ENCODE measurements at regions not wholly inside any gene's neighbourhood (a gene's known extent, or its start where the extent isn't known, plus 50 kb on each side); places are given as distances from the start of the nearest gene placed in this dataset.

DNA sequence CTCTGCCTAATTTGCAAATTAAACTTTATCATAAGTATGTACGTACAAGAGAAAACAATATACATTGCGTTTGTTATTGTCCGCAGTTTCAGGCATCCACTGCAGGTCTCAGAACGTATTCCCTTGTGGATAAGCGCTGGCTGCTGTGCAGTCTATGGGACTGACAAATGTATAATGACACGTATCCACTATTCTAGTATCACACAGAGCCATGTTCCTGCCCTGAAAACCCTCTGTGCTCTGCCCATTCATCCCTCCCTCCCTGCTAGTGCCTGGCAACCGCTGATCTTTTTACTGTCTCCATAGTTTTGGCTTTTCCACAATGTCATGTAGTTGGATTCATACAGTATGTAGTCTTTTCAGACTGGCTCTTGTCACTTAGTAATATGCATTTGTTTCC lies 179.4 kb downstream of the MAF start:
- Histone ChIP-seq H2AFZ (no peak overlapping the region), H3K36me3 (ENCODE audit: control insufficient read depth, insufficient read depth, low read length) (no peaks in the 10 kb centered on the region), H3K27me3 (ENCODE audit: control insufficient read depth, insufficient read depth, low read length) (no peaks in the 10 kb centered on the region), H3K4me1 (peaks cover 18% of the 10 kb centered on the region), H3K9me3 (ENCODE audit: control insufficient read depth, low read length) (no peaks in the 10 kb centered on the region), H3K4me2 (ENCODE audit: low read length) (no peak overlapping the region), H3K79me2 (no peaks in the 10 kb centered on the region), H3K27ac (no peak overlapping the region), H3K9ac (no peak overlapping the region), H3K4me3 (ENCODE audit: low read depth, low read length) (no peak overlapping the region)
- no peak for TF ChIP-seq CTCF (IDR thresholded peaks at IDR 0.05)

GRCh38 chr16:79420493-79420892 lies 180.0 kb downstream of the MAF start:
- no peaks in the 10 kb centered on the region for H3K27me3 ChIP-seq (ENCODE audit: control insufficient read depth, insufficient read depth, low read length)
- no peak overlapping the region for H3K27ac ChIP-seq
- no peak overlapping the region for H3K9ac ChIP-seq
- no peak overlapping the region for H2AFZ ChIP-seq
- TF ChIP-seq CTCF (IDR thresholded peaks at IDR 0.05) = no peak
- H3K4me2 ChIP-seq (ENCODE audit: low read length) = no peak overlapping the region
- H3K79me2 ChIP-seq = no peaks in the 10 kb centered on the region
- no peaks in the 10 kb centered on the region for H3K36me3 ChIP-seq (ENCODE audit: control insufficient read depth, insufficient read depth, low read length)
- no peak overlapping the region for H3K4me3 ChIP-seq (ENCODE audit: low read depth, low read length)
- no peaks in the 10 kb centered on the region for H3K9me3 ChIP-seq (ENCODE audit: control insufficient read depth, low read length)
- H3K4me1 ChIP-seq = peaks cover 18% of the 10 kb centered on the region

- peak overlapping the region; percentile 78 for H2AFZ ChIP-seq
- no peak for TF ChIP-seq CTCF (IDR thresholded peaks at IDR 0.05)
- H3K4me1 ChIP-seq = peaks cover 24% of the 10 kb centered on the region
- H3K4me2 ChIP-seq (ENCODE audit: low read length) = no peak overlapping the region
- no peak overlapping the region for H3K4me3 ChIP-seq (ENCODE audit: low read depth, low read length)
- no peak overlapping the region for H3K9ac ChIP-seq
- no peaks in the 10 kb centered on the region for H3K9me3 ChIP-seq (ENCODE audit: control insufficient read depth, low read length)
- no peaks in the 10 kb centered on the region for H3K27me3 ChIP-seq (ENCODE audit: control insufficient read depth, insufficient read depth, low read length)
- peak overlapping the region; percentile 18 for H3K27ac ChIP-seq
- H3K36me3 ChIP-seq (ENCODE audit: control insufficient read depth, insufficient read depth, low read length) = no peaks in the 10 kb centered on the region
- no peaks in the 10 kb centered on the region for H3K79me2 ChIP-seq
These were observed 181.4 kb downstream of the MAF start for GRCh38 chr16:79419148-79419547.

DNA sequence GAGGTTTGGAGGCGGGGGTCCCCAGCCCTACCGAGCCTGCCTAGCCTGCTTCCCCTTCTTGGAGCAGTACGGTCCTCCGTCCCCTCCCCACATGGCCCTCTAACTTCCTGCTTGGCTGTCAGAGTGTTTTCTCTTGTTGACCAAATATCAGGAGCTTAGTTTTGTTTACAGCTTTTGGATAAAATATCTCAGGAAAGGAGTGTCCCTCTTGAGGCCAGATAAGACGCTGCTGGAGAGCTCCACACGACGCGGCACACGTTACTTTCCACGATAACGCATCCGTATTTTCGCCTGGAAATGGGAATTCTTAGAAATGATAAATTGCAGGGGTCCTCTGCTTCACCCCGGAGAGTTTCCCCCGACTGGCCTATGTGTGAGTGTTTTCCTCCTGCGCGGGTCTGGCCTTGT lies 182.9 kb downstream of the MAF start:
- no peak overlapping the region for H3K27ac ChIP-seq
- no peaks in the 10 kb centered on the region for H3K27me3 ChIP-seq (ENCODE audit: control insufficient read depth, insufficient read depth, low read length)
- no peaks in the 10 kb centered on the region for H3K36me3 ChIP-seq (ENCODE audit: control insufficient read depth, insufficient read depth, low read length)
- H3K9ac ChIP-seq = no peak overlapping the region
- H3K4me1 ChIP-seq = peaks cover 32% of the 10 kb centered on the region
- no peaks in the 10 kb centered on the region for H3K79me2 ChIP-seq
- no peak overlapping the region for H3K4me3 ChIP-seq (ENCODE audit: low read depth, low read length)
- H3K4me2 ChIP-seq (ENCODE audit: low read length) = no peak overlapping the region
- no peak for TF ChIP-seq CTCF (IDR thresholded peaks at IDR 0.05)
- no peaks in the 10 kb centered on the region for H3K9me3 ChIP-seq (ENCODE audit: control insufficient read depth, low read length)
- H2AFZ ChIP-seq = no peak overlapping the region

DNA sequence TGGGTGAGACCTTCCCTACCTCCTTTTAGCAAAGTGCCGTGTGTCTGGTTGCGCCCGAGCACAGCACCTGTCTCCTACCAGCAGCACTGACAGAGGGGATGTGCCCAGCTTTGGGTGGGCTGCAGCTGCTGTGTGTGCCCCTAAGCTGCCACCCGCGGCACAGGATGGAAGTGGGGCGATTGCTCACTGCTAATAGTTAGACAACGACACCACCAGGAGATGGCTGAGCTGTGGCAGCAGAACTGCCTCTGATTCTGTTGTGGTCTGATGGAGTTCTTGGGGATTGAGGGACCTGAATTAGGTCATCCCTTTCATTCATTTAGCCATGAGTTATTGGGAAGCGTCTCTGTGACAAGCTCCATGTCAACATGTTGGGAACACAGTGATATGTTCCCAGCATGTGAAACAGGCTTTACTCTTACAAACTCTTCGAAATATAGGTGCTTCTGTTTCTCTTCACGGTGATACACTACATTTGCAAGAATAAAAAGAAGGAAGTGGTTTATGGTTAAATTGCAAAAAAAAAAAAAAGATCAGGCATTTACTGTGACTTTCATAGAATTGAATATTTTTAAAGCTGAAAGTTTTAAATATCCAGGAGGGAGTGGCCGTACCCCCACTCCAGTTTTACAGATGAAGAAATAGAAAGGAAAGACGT lies 184.4 kb downstream of the MAF start:
- H2AFZ ChIP-seq = peak overlapping the region; percentile 57
- no peak overlapping the region for H3K4me2 ChIP-seq (ENCODE audit: low read length)
- H3K79me2 ChIP-seq = no peaks in the 10 kb centered on the region
- H3K4me3 ChIP-seq (ENCODE audit: low read depth, low read length) = no peak overlapping the region
- H3K4me1 ChIP-seq = peaks cover 47% of the 10 kb centered on the region
- no peaks in the 10 kb centered on the region for H3K27me3 ChIP-seq (ENCODE audit: control insufficient read depth, insufficient read depth, low read length)
- H3K9ac ChIP-seq = no peak overlapping the region
- no peaks in the 10 kb centered on the region for H3K36me3 ChIP-seq (ENCODE audit: control insufficient read depth, insufficient read depth, low read length)
- H3K27ac ChIP-seq = no peak overlapping the region
- no peak for TF ChIP-seq CTCF (IDR thresholded peaks at IDR 0.05)
- H3K9me3 ChIP-seq (ENCODE audit: control insufficient read depth, low read length) = no peaks in the 10 kb centered on the region
